SU-DHL-6 (cell line): ENCODE measurements at regions not wholly inside any gene's neighbourhood (a gene's known extent, or its start where the extent isn't known, plus 50 kb on each side); places are given as distances from the start of the nearest gene placed in this dataset.

Experiments used
- EZH2phosphoT487 ChIP-seq: fragments of 200-600 bp; sonication (generic), shearing (Covaris generic); conservative IDR thresholded peaks from 2 replicates; pipeline ENCODE4 v1.6.1; 2018; ENCODE audit warnings: mild to moderate bottlenecking, antibody characterized with exemption, low read length, moderate library complexity, mixed read lengths
- TF ChIP-seq, protein P1 (sequence below): fragments of 200-600 bp; sonication (generic); IDR thresholded peaks from one replicate; pipeline ENCODE4 v1.5.1; 2017; ENCODE audit warnings: antibody characterized with exemption, mild to moderate bottlenecking, low read length, moderate library complexity; ENCODE audit not compliant: insufficient read depth, poor library complexity, severe bottlenecking

DNA sequence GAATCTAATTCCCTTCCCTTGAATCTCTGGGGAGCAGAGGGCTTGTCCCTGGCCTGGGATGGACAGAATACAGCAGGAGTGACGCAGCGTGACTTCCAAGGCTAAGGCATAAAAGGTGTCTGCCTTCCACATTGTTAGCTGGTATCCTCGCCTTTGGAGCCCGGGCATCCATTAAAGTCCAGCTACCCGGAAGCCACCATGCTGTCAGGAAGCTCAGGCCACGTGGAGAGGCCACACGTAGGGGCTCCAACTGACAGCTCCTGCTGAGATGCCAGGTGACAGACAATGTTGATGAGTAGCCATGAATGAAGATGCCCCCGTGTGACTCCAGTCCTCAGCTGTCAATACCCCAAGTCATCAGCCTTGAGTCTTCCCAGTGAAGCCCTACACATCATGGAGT, 99.9 kb downstream of the OAT start:
- TF ChIP-seq, protein P1, sequence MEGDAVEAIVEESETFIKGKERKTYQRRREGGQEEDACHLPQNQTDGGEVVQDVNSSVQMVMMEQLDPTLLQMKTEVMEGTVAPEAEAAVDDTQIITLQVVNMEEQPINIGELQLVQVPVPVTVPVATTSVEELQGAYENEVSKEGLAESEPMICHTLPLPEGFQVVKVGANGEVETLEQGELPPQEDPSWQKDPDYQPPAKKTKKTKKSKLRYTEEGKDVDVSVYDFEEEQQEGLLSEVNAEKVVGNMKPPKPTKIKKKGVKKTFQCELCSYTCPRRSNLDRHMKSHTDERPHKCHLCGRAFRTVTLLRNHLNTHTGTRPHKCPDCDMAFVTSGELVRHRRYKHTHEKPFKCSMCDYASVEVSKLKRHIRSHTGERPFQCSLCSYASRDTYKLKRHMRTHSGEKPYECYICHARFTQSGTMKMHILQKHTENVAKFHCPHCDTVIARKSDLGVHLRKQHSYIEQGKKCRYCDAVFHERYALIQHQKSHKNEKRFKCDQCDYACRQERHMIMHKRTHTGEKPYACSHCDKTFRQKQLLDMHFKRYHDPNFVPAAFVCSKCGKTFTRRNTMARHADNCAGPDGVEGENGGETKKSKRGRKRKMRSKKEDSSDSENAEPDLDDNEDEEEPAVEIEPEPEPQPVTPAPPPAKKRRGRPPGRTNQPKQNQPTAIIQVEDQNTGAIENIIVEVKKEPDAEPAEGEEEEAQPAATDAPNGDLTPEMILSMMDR, result no peak
- no peak for TF ChIP-seq EZH2phosphoT487
